Naive thymus-derived CD4-positive, alpha-beta T cell (primary cell): ENCODE measurements at regions not wholly inside any gene's neighbourhood (a gene's known extent, or its start where the extent isn't known, plus 50 kb on each side); places are given as distances from the start of the nearest gene placed in this dataset.
A peak's percentile ranks its signal among the peaks of the same experiment; 100 is the strongest.
"Not testable (repeated sequence)": the region's sequence is repeated elsewhere in the genome, so short reads cannot be mapped to it uniquely, and the experiment has no call there.

Source experiments
- ATAC-seq: fragments of 150-1000 bp; cut with Tn5 transposase; 2 replicates; pipeline ENCODE4 v1.10.0; 2021; ENCODE audit warnings: mild to moderate bottlenecking, moderate library complexity
- CTCF ChIA-PET: fragments of 350-600 bp; sonication (Branson Sonifier 250); formaldehyde crosslinking; loops from one replicate; lab custom pipeline; 2021; ENCODE audit warnings: antibody characterized with exemption; lab: Charles Lee
- POLR2A ChIA-PET: fragments of 350-600 bp; sonication (Branson Sonifier 250); formaldehyde crosslinking; loops from one replicate; lab custom pipeline; 2021; ENCODE audit warnings: antibody characterized with exemption, inconsistent platforms; lab: Charles Lee
- DNase-seq, 9 donors: peaks; one replicate each; pipeline versions ENCODE4 v3.0.0 to v3.0.0-alpha.2; 2020 to 2022; ENCODE audit warnings: mixed read lengths in 1 of 9
- H3K27ac ChIP-seq: one replicate; pipeline ENCODE4 v1.7.0; 2013; ENCODE audit warnings: mild to moderate bottlenecking, low read depth, low read length, moderate library complexity
- H3K27me3 ChIP-seq, 2 donors: one replicate each; pipeline ENCODE4 v1.7.0; 2013; ENCODE audit warnings: low read length in 2 of 2, mild to moderate bottlenecking in 2 of 2, moderate library complexity in 2 of 2; ENCODE audit not compliant: control insufficient read depth in 2 of 2, insufficient read depth in 2 of 2
- H3K36me3 ChIP-seq, 3 experiments: 1 replicate in 2 of 3; 2 replicates in 1 of 3; pipeline ENCODE4 v1.7.0; 2013; ENCODE audit warnings: low read length in 3 of 3, mild to moderate bottlenecking in 3 of 3, moderate library complexity in 1 of 3; ENCODE audit not compliant: insufficient read depth in 3 of 3, control insufficient read depth in 2 of 3
- H3K4me1 ChIP-seq, 2 donors: one replicate each; pipeline ENCODE4 v1.7.0; 2013; ENCODE audit warnings: low read length in 2 of 2, mild to moderate bottlenecking in 2 of 2, moderate library complexity in 1 of 2; ENCODE audit not compliant: control insufficient read depth in 2 of 2, insufficient read depth in 2 of 2
- H3K4me3 ChIP-seq: 2 replicates; pipeline ENCODE4 v1.7.0; 2013; ENCODE audit warnings: mild to moderate bottlenecking, low read length
- H3K9me3 ChIP-seq, 3 experiments: 1 replicate in 2 of 3; 2 replicates in 1 of 3; pipeline ENCODE4 v1.7.0; 2013; ENCODE audit warnings: low read length in 3 of 3; ENCODE audit not compliant: control insufficient read depth in 2 of 3
- H3K27ac Mint-ChIP-seq, 9 donors: one replicate each; pipeline ENCODE4 v1.8.0; 2020 to 2022; ENCODE audit warnings: mixed read lengths in 9 of 9, mild to moderate bottlenecking in 8 of 9, moderate library complexity in 5 of 9, inconsistent platforms in 2 of 9
- H3K27me3 Mint-ChIP-seq, 5 donors: one replicate each; pipeline ENCODE4 v1.8.0; 2021 to 2022; ENCODE audit warnings: mixed read lengths in 5 of 5, mild to moderate bottlenecking in 1 of 5
- H3K36me3 Mint-ChIP-seq, 5 donors: one replicate each; pipeline ENCODE4 v1.8.0; 2020 to 2022; ENCODE audit warnings: mixed read lengths in 5 of 5, mild to moderate bottlenecking in 3 of 5, inconsistent platforms in 1 of 5
- H3K4me1 Mint-ChIP-seq, 7 donors: one replicate each; pipeline ENCODE4 v1.8.0; 2020 to 2022; ENCODE audit warnings: mixed read lengths in 7 of 7, mild to moderate bottlenecking in 3 of 7, inconsistent platforms in 1 of 7
- H3K4me3 Mint-ChIP-seq, 10 donors: one replicate each; pipeline ENCODE4 v1.8.0; 2020 to 2022; ENCODE audit warnings: mild to moderate bottlenecking in 10 of 10, mixed read lengths in 10 of 10, moderate library complexity in 6 of 10, inconsistent platforms in 2 of 10
- H3K9me3 Mint-ChIP-seq, 11 donors: one replicate each; pipeline ENCODE4 v1.8.0; 2020 to 2022; ENCODE audit warnings: mixed read lengths in 11 of 11, mild to moderate bottlenecking in 4 of 11, inconsistent platforms in 1 of 11, moderate library complexity in 1 of 11
- intact Hi-C, 2 donors: fragments of 100-400 bp; cut with micrococcal nuclease; formaldehyde crosslinking; loops; one replicate each; pipeline ENCODE4 v1.15.1; 2023

GRCh38 chr1:5119366-5120234 lies 465.2 kb downstream of the AJAP1 start:
- no peaks in the 10 kb centered on the region for H3K4me1 ChIP-seq
- DNase-seq (no peak), ATAC-seq (no peak)
- Mint-ChIP-seq H3K27me3 (peaks cover 0 to 12% (median 0%) of the 10 kb centered on the region in 5 donors), H3K9me3 (peaks cover 0 to 5% (median 0%) of the 10 kb centered on the region in 11 donors), H3K36me3 (no peaks in the 10 kb centered on the region), H3K27ac (no peak overlapping the region), H3K4me1 (peaks cover 0 to 1% (median 0%) of the 10 kb centered on the region in 7 donors), H3K4me3 (no peak overlapping the region)
- no peak overlapping the region for H3K4me3 ChIP-seq
- H3K27me3 ChIP-seq: peaks cover 0 to 3% of the 10 kb centered on the region in 2 donors
- CTCF ChIA-PET: no interaction called here
- H3K36me3 ChIP-seq: no peaks in the 10 kb centered on the region
- POLR2A ChIA-PET: no interaction called here
- no peak overlapping the region for H3K27ac ChIP-seq
- intact Hi-C loops: no loop called here
- no peaks in the 10 kb centered on the region for H3K9me3 ChIP-seq

DNA sequence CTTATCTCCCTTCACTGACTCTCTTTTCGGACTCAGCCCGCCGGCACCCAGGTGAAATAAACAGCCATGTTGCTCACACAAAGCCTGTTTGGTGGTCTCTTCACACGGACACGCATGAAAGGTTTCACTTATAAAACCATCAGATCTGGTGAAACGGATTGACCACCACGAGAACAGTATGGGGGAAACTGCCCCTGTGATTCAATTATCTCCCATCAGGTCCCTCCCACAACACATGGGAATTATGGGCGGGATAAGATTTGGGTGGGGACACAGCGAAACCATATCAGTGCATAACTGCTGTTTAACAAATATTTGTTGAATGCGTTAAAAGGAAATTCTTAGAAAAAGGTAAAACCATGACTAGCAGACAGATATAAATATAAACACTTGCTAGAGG lies 464.4 kb downstream of the AJAP1 start:
- intact Hi-C loops, H3K27me3 ChIP-seq, H3K4me1 ChIP-seq, ATAC-seq, CTCF ChIA-PET, H3K27ac ChIP-seq, H3K4me3 Mint-ChIP-seq, H3K9me3 Mint-ChIP-seq, H3K27me3 Mint-ChIP-seq, H3K36me3 Mint-ChIP-seq, H3K36me3 ChIP-seq, H3K4me1 Mint-ChIP-seq, DNase-seq, H3K27ac Mint-ChIP-seq, H3K9me3 ChIP-seq, H3K4me3 ChIP-seq, POLR2A ChIA-PET: not testable (repeated sequence)

DNA sequence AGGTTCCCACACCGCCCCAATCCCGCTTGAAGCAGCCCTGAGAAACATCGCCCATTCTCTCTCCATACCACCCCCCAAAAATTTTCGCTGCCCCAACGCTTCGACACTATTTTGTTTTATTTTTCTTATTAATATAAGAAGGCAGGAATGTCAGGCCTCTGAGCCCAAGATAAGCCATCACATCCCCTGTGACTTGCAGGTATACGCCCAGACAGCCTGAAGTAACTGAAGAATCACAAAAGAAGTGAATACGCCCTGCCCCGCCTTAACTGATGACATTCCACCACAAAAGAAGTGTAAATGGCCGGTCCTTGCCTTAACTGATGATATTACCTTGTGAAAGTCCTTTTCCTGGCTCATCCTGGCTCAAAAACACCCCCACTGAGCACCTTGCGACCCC lies 463.9 kb downstream of the AJAP1 start:
- H3K9me3 ChIP-seq, CTCF ChIA-PET, H3K4me1 Mint-ChIP-seq, H3K4me3 Mint-ChIP-seq, H3K27ac ChIP-seq, intact Hi-C loops, H3K4me3 ChIP-seq, H3K36me3 ChIP-seq, H3K4me1 ChIP-seq, H3K36me3 Mint-ChIP-seq, DNase-seq, H3K27ac Mint-ChIP-seq, H3K9me3 Mint-ChIP-seq, H3K27me3 Mint-ChIP-seq, ATAC-seq, H3K27me3 ChIP-seq, POLR2A ChIA-PET: not testable (repeated sequence)

- no peak overlapping the region for H3K27ac ChIP-seq
- ChIA-PET CTCF (no interaction called here), POLR2A (no interaction called here)
- H3K27me3 ChIP-seq: no peaks in the 10 kb centered on the region
- peaks cover 8 to 55% (median 22%) of the 10 kb centered on the region in 7 donors for H3K4me1 Mint-ChIP-seq
- ATAC-seq (no peak), DNase-seq (no peak)
- no peaks in the 10 kb centered on the region for H3K36me3 ChIP-seq
- peaks cover 4 to 29% (median 9%) of the 10 kb centered on the region in 5 donors for H3K27me3 Mint-ChIP-seq
- H3K4me1 ChIP-seq: peaks cover 3 to 10% of the 10 kb centered on the region in 2 donors
- no peak overlapping the region for H3K4me3 ChIP-seq
- H3K9me3 Mint-ChIP-seq: peaks cover 0 to 5% (median 0%) of the 10 kb centered on the region in 11 donors
- no peaks in the 10 kb centered on the region for H3K36me3 Mint-ChIP-seq
- peak overlapping the region in 3 of 9 donors; percentile 7 to 69 (median 61) for H3K27ac Mint-ChIP-seq
- no peak overlapping the region for H3K4me3 Mint-ChIP-seq
- intact Hi-C loops: no loop called here
- H3K9me3 ChIP-seq: no peaks in the 10 kb centered on the region
Measured at GRCh38 chr1:5111581-5111980, 457.2 kb downstream of the AJAP1 start.

DNA sequence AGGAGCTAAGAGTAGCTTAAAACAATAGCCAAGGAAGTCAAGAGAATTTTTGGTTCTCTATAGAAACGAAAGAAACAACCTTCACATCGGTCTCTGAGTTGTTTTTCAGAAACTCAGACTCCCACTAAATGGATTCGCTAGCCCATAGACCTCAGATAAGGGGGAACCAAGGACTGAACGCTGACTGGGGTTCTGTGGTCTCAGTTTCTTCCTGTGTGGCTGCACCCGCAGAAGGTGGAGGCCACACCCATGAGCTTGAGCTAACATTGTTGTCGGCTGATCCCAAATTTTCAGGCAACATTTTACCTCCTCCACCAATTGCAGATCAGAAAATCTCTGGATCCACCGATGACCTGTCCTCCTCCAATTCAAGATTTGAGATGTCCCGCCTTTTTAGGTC lies 456.1 kb downstream of the AJAP1 start:
- H3K36me3 ChIP-seq: no peaks in the 10 kb centered on the region
- intact Hi-C loops: no loop called here
- H3K4me3 Mint-ChIP-seq: peak overlapping the region in 8 of 10 donors; percentile 3 to 73 (median 23)
- peak overlapping the region in 4 of 9 donors; percentile 42 to 79 (median 68) for H3K27ac Mint-ChIP-seq
- H3K4me1 ChIP-seq: peaks cover 3 to 10% of the 10 kb centered on the region in 2 donors
- ChIA-PET CTCF (no interaction called here), POLR2A (no interaction called here)
- no peak overlapping the region for H3K27ac ChIP-seq
- H3K27me3 ChIP-seq: no peaks in the 10 kb centered on the region
- no peak for ATAC-seq
- DNase-seq: no peak
- H3K36me3 Mint-ChIP-seq: no peaks in the 10 kb centered on the region
- H3K4me1 Mint-ChIP-seq: peaks cover 8 to 55% (median 22%) of the 10 kb centered on the region in 7 donors
- H3K4me3 ChIP-seq: no peak overlapping the region
- no peaks in the 10 kb centered on the region for H3K9me3 ChIP-seq
- peaks cover 4 to 29% (median 12%) of the 10 kb centered on the region in 5 donors for H3K27me3 Mint-ChIP-seq
- peaks cover 0 to 5% (median 0%) of the 10 kb centered on the region in 11 donors for H3K9me3 Mint-ChIP-seq

- Mint-ChIP-seq H3K36me3 (no peaks in the 10 kb centered on the region), H3K4me3 (peak overlapping the region in 2 of 10 donors; percentile 12 to 59), H3K27ac (peak overlapping the region in 3 of 9 donors; percentile 16 to 42 (median 41)), H3K27me3 (peaks cover 4 to 29% (median 12%) of the 10 kb centered on the region in 5 donors), H3K9me3 (peaks cover 0 to 5% (median 0%) of the 10 kb centered on the region in 11 donors), H3K4me1 (peaks cover 8 to 55% (median 21%) of the 10 kb centered on the region in 7 donors)
- Histone ChIP-seq H3K4me3 (no peak overlapping the region), H3K9me3 (no peaks in the 10 kb centered on the region), H3K27me3 (no peaks in the 10 kb centered on the region), H3K4me1 (peaks cover 3 to 10% of the 10 kb centered on the region in 2 donors), H3K27ac (no peak overlapping the region), H3K36me3 (no peaks in the 10 kb centered on the region)
- DNase-seq (no peak), ATAC-seq (no peak)
- CTCF ChIA-PET: interaction anchor here (0.8 kb wide), 1 partner anchor 218 kb away, joined by 3 read pairs; no protein-coding TSS in a partner anchor
- POLR2A ChIA-PET: no interaction called here
- intact Hi-C loops: no loop called here
Measured at GRCh38 chr1:5109633-5110032, 455.2 kb downstream of the AJAP1 start.
